Activated CD8-positive, alpha-beta T cell treated with anti-CD3 and anti-CD28 coated beads for 36 hours (primary cell): ENCODE measurements at regions not wholly inside any gene's neighbourhood (a gene's known extent, or its start where the extent isn't known, plus 50 kb on each side); places are given as distances from the start of the nearest gene placed in this dataset.

Experiments used
- ATAC-seq: fragments of 200-7000 bp; cut with Tn5 transposase; one replicate; pipeline ENCODE4 v1.10.0; 2021; ENCODE audit warnings: mild to moderate bottlenecking, moderate library complexity
- CTCF ChIA-PET: fragments of 350-600 bp; sonication (Branson Sonifier 250); formaldehyde crosslinking; loops from one replicate; lab custom pipeline; 2021; ENCODE audit warnings: antibody characterized with exemption; lab: Charles Lee
- POLR2A ChIA-PET: fragments of 350-600 bp; sonication (Branson Sonifier 250); formaldehyde crosslinking; loops from one replicate; lab custom pipeline; 2021; ENCODE audit warnings: antibody characterized with exemption; lab: Charles Lee
- DNase-seq: peaks from one replicate; pipeline ENCODE4 v3.0.0-alpha.2; 2020
- H3K27ac Mint-ChIP-seq: one replicate; pipeline ENCODE4 v1.8.0; 2021; ENCODE audit warnings: mild to moderate bottlenecking, mixed read lengths
- H3K27me3 Mint-ChIP-seq: one replicate; pipeline ENCODE4 v1.8.0; 2021; ENCODE audit warnings: mixed read lengths
- H3K36me3 Mint-ChIP-seq: one replicate; pipeline ENCODE4 v1.8.0; 2021; ENCODE audit warnings: low read depth, mixed read lengths
- H3K4me1 Mint-ChIP-seq: one replicate; pipeline ENCODE4 v1.8.0; 2021; ENCODE audit warnings: low read depth, mixed read lengths
- H3K4me3 Mint-ChIP-seq: one replicate; pipeline ENCODE4 v1.8.0; 2021; ENCODE audit warnings: mild to moderate bottlenecking, moderate library complexity, mixed read lengths
- H3K9me3 Mint-ChIP-seq: one replicate; pipeline ENCODE4 v1.8.0; 2021; ENCODE audit warnings: mixed read lengths
- CTCF ChIP-seq: fragments of 200-600 bp; IDR thresholded peaks from one replicate; pipeline ENCODE4 v1.8.0; 2022; ENCODE audit warnings: antibody characterized with exemption, mild to moderate bottlenecking
- intact Hi-C: fragments of 100-400 bp; cut with micrococcal nuclease; formaldehyde crosslinking; loops from one replicate; pipeline ENCODE4 v1.10.0; 2022

- ChIA-PET CTCF (no interaction called here), POLR2A (no interaction called here)
- Mint-ChIP-seq H3K9me3 (no peaks in the 10 kb centered on the region), H3K4me3 (no peak overlapping the region), H3K27me3 (no peaks in the 10 kb centered on the region), H3K27ac (no peak overlapping the region), H3K4me1 (no peaks in the 10 kb centered on the region), H3K36me3 (no peaks in the 10 kb centered on the region)
- intact Hi-C loops = no loop called here
- no peak for DNase-seq
- ATAC-seq = no peak
- no peak for TF ChIP-seq CTCF
Measured at GRCh38 chr2:187075671-187076070, 226.7 kb upstream of the ZSWIM2 start.

- no peak for TF ChIP-seq CTCF
- ChIA-PET POLR2A (interaction anchor here (0.6 kb wide), 1 partner anchor 14 kb away, joined by 4 read pairs; no protein-coding TSS in a partner anchor), CTCF (no interaction called here)
- H3K4me3 Mint-ChIP-seq = no peak overlapping the region
- H3K4me1 Mint-ChIP-seq = no peaks in the 10 kb centered on the region
- no peaks in the 10 kb centered on the region for H3K36me3 Mint-ChIP-seq
- no peak overlapping the region for H3K27ac Mint-ChIP-seq
- ATAC-seq (no peak), DNase-seq (no peak)
- H3K9me3 Mint-ChIP-seq = no peaks in the 10 kb centered on the region
- intact Hi-C loops = no loop called here
- no peaks in the 10 kb centered on the region for H3K27me3 Mint-ChIP-seq
Measured at GRCh38 chr2:187075199-187075635, 226.2 kb upstream of the ZSWIM2 start.

- TF ChIP-seq CTCF = no peak
- no peak for ATAC-seq
- intact Hi-C loops = no loop called here
- no peaks in the 10 kb centered on the region for H3K27me3 Mint-ChIP-seq
- DNase-seq = no peak
- CTCF ChIA-PET = no interaction called here
- no peaks in the 10 kb centered on the region for H3K9me3 Mint-ChIP-seq
- H3K27ac Mint-ChIP-seq = no peak overlapping the region
- H3K36me3 Mint-ChIP-seq = no peaks in the 10 kb centered on the region
- POLR2A ChIA-PET = no interaction called here
- no peak overlapping the region for H3K4me3 Mint-ChIP-seq
- H3K4me1 Mint-ChIP-seq = no peaks in the 10 kb centered on the region
Measured at GRCh38 chr2:187058198-187058597, 209.2 kb upstream of the ZSWIM2 start.

GRCh38 chr2:187057466-187057865 is 208.5 kb upstream of the ZSWIM2 start:
- no peak for ATAC-seq
- no peak for TF ChIP-seq CTCF
- intact Hi-C loops = no loop called here
- CTCF ChIA-PET = no interaction called here
- no peak overlapping the region for H3K27ac Mint-ChIP-seq
- no peaks in the 10 kb centered on the region for H3K36me3 Mint-ChIP-seq
- DNase-seq = no peak
- H3K4me3 Mint-ChIP-seq = no peak overlapping the region
- POLR2A ChIA-PET = no interaction called here
- no peaks in the 10 kb centered on the region for H3K4me1 Mint-ChIP-seq
- no peaks in the 10 kb centered on the region for H3K27me3 Mint-ChIP-seq
- H3K9me3 Mint-ChIP-seq = no peaks in the 10 kb centered on the region

GRCh38 chr2:187056416-187057334 is 207.7 kb upstream of the ZSWIM2 start:
- ChIA-PET POLR2A (no interaction called here), CTCF (no interaction called here)
- no peaks in the 10 kb centered on the region for H3K36me3 Mint-ChIP-seq
- DNase-seq (no peak), ATAC-seq (no peak)
- no peaks in the 10 kb centered on the region for H3K27me3 Mint-ChIP-seq
- H3K9me3 Mint-ChIP-seq = no peaks in the 10 kb centered on the region
- H3K27ac Mint-ChIP-seq = no peak overlapping the region
- no peaks in the 10 kb centered on the region for H3K4me1 Mint-ChIP-seq
- TF ChIP-seq CTCF = no peak
- no peak overlapping the region for H3K4me3 Mint-ChIP-seq
- intact Hi-C loops = no loop called here
